Stimulated activated naive B cell treated with anti-CD40 and anti-IgM and Interleukin-4, amounts not matched to agents 10 μg/mL and 1 μg/mL and 100 μg/mL, for 72 hours (primary cell): ENCODE measurements at regions not wholly inside any gene's neighbourhood (a gene's known extent, or its start where the extent isn't known, plus 50 kb on each side); places are given as distances from the start of the nearest gene placed in this dataset.

ENCODE experiments used
- ATAC-seq, 2 donors: fragments of 150-1000 bp; cut with Tn5 transposase; replicated peaks; 2 replicates each; pipeline ENCODE4 v1.10.0; 2021; ENCODE audit warnings: moderate library complexity in 1 of 2
- DNase-seq: peaks from one replicate; pipeline ENCODE4 v3.0.0; 2021
- H3K27ac Mint-ChIP-seq: one replicate; pipeline ENCODE4 v1.8.0; 2022; ENCODE audit warnings: mild to moderate bottlenecking, mixed read lengths
- H3K27me3 Mint-ChIP-seq, 2 donors: one replicate each; pipeline ENCODE4 v1.8.0; 2022; ENCODE audit warnings: mixed read lengths in 2 of 2
- H3K36me3 Mint-ChIP-seq, 2 donors: one replicate each; pipeline ENCODE4 v1.8.0; 2022; ENCODE audit warnings: mixed read lengths in 2 of 2, mild to moderate bottlenecking in 1 of 2
- H3K4me1 Mint-ChIP-seq, 2 donors: one replicate each; pipeline ENCODE4 v1.8.0; 2022; ENCODE audit warnings: mixed read lengths in 2 of 2, mild to moderate bottlenecking in 1 of 2
- H3K4me3 Mint-ChIP-seq, 2 donors: one replicate each; pipeline ENCODE4 v1.8.0; 2022; ENCODE audit warnings: mild to moderate bottlenecking in 2 of 2, mixed read lengths in 2 of 2, moderate library complexity in 1 of 2
- H3K9me3 Mint-ChIP-seq, 2 donors: one replicate each; pipeline ENCODE4 v1.8.0; 2022; ENCODE audit warnings: mixed read lengths in 2 of 2, mild to moderate bottlenecking in 1 of 2

DNA sequence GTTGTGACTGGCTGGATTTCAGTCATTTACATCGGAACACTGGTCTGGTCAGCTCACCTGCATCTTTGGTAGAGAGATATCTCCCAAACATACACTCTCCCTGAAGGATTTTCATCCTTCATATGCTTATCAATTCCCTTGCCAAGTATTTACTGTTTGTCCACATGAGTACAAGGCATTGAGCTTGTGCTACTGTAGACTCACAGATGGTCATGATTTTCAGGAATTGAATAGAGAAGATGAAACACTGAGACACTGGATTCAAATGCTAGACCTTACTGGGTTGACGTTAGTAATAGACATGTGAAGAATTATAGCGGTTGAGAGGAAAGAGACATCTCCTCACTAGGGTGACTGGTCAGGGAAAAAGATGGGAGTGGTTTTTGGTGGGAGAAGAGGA is 62.9 kb upstream of the ABL1 start:
- H3K4me1 Mint-ChIP-seq: peaks cover 22 to 51% of the 10 kb centered on the region in 2 donors
- peaks cover 5 to 8% of the 10 kb centered on the region in 2 donors for H3K36me3 Mint-ChIP-seq
- no peak overlapping the region for H3K27ac Mint-ChIP-seq
- no peaks in the 10 kb centered on the region for H3K27me3 Mint-ChIP-seq
- H3K4me3 Mint-ChIP-seq: no peak overlapping the region
- DNase-seq (no peak), ATAC-seq (no peak)
- peaks cover 4 to 8% of the 10 kb centered on the region in 2 donors for H3K9me3 Mint-ChIP-seq

GRCh38 chr9:130774183-130774582 is 60.9 kb upstream of the ABL1 start:
- no peaks in the 10 kb centered on the region for H3K27me3 Mint-ChIP-seq
- no peak for DNase-seq
- no peak for ATAC-seq
- H3K4me3 Mint-ChIP-seq: no peak overlapping the region
- peaks cover 20 to 45% of the 10 kb centered on the region in 2 donors for H3K4me1 Mint-ChIP-seq
- no peak overlapping the region for H3K27ac Mint-ChIP-seq
- peaks cover 5 to 9% of the 10 kb centered on the region in 2 donors for H3K36me3 Mint-ChIP-seq
- peaks cover 4 to 8% of the 10 kb centered on the region in 2 donors for H3K9me3 Mint-ChIP-seq

- DNase-seq (no peak), ATAC-seq (no peak)
- Mint-ChIP-seq H3K27me3 (no peaks in the 10 kb centered on the region), H3K4me3 (no peak overlapping the region), H3K27ac (no peak overlapping the region), H3K4me1 (peaks cover 18 to 38% of the 10 kb centered on the region in 2 donors), H3K9me3 (peaks cover 4 to 8% of the 10 kb centered on the region in 2 donors), H3K36me3 (peaks cover 5 to 9% of the 10 kb centered on the region in 2 donors)
Observed at GRCh38 chr9:130775336-130775991, 59.6 kb upstream of the ABL1 start.

DNA sequence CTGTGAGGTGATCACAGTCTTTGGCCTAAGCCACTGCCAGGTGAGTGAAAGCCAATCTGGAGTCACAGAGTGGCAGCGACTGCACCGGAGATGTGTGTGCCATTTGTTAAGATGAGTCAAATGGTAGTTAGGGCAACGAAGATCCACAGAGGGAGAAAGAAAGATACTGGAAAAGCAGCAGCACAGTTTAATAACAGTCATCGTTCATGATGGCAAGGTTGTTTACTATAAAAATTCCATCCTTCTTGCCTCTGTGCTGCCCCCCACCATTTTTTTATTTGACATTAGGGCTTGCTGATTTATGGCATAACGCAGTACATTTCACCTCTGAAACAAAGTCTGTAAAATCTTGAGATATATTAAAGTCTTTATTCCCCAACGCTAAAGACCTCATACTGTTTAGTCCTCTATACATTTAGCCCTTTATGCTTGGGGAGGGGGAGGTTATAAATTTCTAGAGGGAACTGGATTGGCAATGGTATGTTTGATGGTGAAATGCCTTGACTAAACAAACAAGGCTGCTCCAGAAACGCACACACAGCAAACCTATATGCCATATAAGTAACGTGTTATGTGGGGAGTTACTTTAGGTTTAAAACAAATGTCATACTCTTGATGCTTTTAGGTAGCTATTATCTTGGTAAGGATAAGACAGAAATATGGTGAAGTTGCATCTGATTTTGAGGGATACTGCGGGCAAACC is 55.8 kb upstream of the ABL1 start:
- H3K27me3 Mint-ChIP-seq: no peaks in the 10 kb centered on the region
- H3K4me3 Mint-ChIP-seq: no peak overlapping the region
- H3K36me3 Mint-ChIP-seq: peaks cover 5 to 9% of the 10 kb centered on the region in 2 donors
- peaks cover 4 to 8% of the 10 kb centered on the region in 2 donors for H3K9me3 Mint-ChIP-seq
- ATAC-seq (no peak), DNase-seq (no peak)
- no peak overlapping the region for H3K27ac Mint-ChIP-seq
- peaks cover 16 to 29% of the 10 kb centered on the region in 2 donors for H3K4me1 Mint-ChIP-seq

- no peak overlapping the region for H3K27ac Mint-ChIP-seq
- DNase-seq: no peak
- no peak overlapping the region for H3K4me3 Mint-ChIP-seq
- peaks cover 10 to 30% of the 10 kb centered on the region in 2 donors for H3K4me1 Mint-ChIP-seq
- H3K9me3 Mint-ChIP-seq: peaks cover 2 to 6% of the 10 kb centered on the region in 2 donors
- H3K36me3 Mint-ChIP-seq: peaks cover 4 to 6% of the 10 kb centered on the region in 2 donors
- no peaks in the 10 kb centered on the region for H3K27me3 Mint-ChIP-seq
- ATAC-seq: no peak
Observed at GRCh38 chr9:130780415-130780814, 54.6 kb upstream of the ABL1 start.

GRCh38 chr9:130780865-130781504 is 54.1 kb upstream of the ABL1 start:
- no peak overlapping the region for H3K27ac Mint-ChIP-seq
- DNase-seq (no peak), ATAC-seq (no peak)

DNA sequence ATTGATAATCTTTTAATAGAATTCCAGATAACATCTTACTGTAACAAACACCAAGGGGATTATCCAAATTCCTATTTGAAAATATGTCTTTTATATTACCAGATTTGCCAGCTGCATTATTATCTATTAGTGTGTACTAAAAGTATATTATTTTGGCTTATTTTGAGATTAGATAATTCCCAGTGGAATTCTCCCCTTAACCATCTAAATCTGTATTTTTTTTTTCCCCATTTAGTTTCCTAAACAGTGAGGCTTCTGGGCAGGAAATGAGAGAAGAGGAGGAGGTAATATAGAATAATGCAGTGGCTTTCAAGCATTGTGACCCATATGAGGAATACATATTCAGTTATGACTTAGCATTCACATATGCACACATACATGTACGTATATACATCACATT is 53.5 kb upstream of the ABL1 start:
- Mint-ChIP-seq H3K9me3 (no peaks in the 10 kb centered on the region), H3K27ac (no peak overlapping the region), H3K36me3 (peaks cover 0 to 3% of the 10 kb centered on the region in 2 donors), H3K4me3 (no peak overlapping the region), H3K4me1 (peaks cover 13 to 26% of the 10 kb centered on the region in 2 donors), H3K27me3 (no peaks in the 10 kb centered on the region)
- no peak for ATAC-seq
- no peak for DNase-seq

More at GRCh38 chr9:130780865-130781504, 54.1 kb upstream of the ABL1 start:
- Mint-ChIP-seq H3K4me3 (no peak overlapping the region), H3K4me1 (peaks cover 9 to 27% of the 10 kb centered on the region in 2 donors), H3K9me3 (peaks cover 0 to under 1% of the 10 kb centered on the region in 2 donors), H3K36me3 (peaks cover 0 to 3% of the 10 kb centered on the region in 2 donors), H3K27me3 (no peaks in the 10 kb centered on the region)

GRCh38 chr9:130782886-130783530 is 52.0 kb upstream of the ABL1 start:
- Mint-ChIP-seq H3K9me3 (no peaks in the 10 kb centered on the region), H3K36me3 (peaks cover 4% of the 10 kb centered on the region in 2 donors), H3K4me1 (peaks cover 12 to 23% of the 10 kb centered on the region in 2 donors), H3K27me3 (no peaks in the 10 kb centered on the region), H3K27ac (no peak overlapping the region), H3K4me3 (no peak overlapping the region)
- no peak for ATAC-seq
- DNase-seq: no peak

DNA sequence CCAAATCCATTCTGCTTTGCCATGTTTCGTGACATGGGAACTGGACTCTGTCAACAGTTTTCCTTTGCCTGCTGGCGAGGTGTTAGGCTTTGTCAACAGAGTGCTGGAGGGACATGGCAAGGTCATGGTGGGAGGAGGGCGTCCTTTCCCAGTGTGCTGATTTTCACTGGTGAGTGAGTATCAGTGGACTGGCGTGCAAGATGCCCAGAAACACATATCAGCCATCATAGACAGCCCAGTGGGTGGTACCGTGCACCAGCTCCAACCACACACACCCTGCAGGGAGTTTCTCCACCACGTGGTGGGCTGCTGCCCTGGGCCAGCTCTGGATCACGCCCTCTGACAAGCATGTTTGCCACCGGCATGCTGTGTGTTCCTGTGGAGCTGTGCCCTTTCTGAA is 50.0 kb upstream of the ABL1 start:
- no peak for ATAC-seq
- Mint-ChIP-seq H3K36me3 (peaks cover 9 to 21% of the 10 kb centered on the region in 2 donors), H3K27ac (no peak overlapping the region), H3K4me1 (peaks cover 13 to 21% of the 10 kb centered on the region in 2 donors), H3K9me3 (peaks cover 8 to 17% of the 10 kb centered on the region in 2 donors), H3K27me3 (no peaks in the 10 kb centered on the region), H3K4me3 (no peak overlapping the region)
- no peak for DNase-seq
